GM23338 (cell line): ENCODE measurements at regions not wholly inside any gene's neighbourhood (a gene's known extent, or its start where the extent isn't known, plus 50 kb on each side); places are given as distances from the start of the nearest gene placed in this dataset.
A peak's percentile ranks its signal among the peaks of the same experiment; 100 is the strongest.

Experiments
- ATAC-seq: fragments of 200-7000 bp; cut with Tn5 transposase; 3 replicates; pipeline ENCODE4 v1.9.1; 2020
- DNase-seq: peaks from one replicate; pipeline ENCODE4 v3.0.0-alpha.2; 2015; ENCODE audit warnings: low spot score
- H2AFZ ChIP-seq: fragments of 200-600 bp; sonication (generic); 2 replicates; pipeline ENCODE4 v1.8.0; 2016; ENCODE audit warnings: antibody characterized with exemption, mild to moderate bottlenecking, moderate library complexity
- H3F3A ChIP-seq: fragments of 200-600 bp; sonication (generic); replicated peaks from 2 replicates; pipeline ENCODE4 v1.8.0; 2017; ENCODE audit warnings: antibody characterized with exemption, mixed run types, low read depth
- H3K27ac ChIP-seq: fragments of 200-600 bp; sonication (generic); 2 replicates; pipeline ENCODE4 v1.6.1; 2016; ENCODE audit warnings: low read depth
- H3K27me3 ChIP-seq: fragments of 200-600 bp; sonication (generic); 2 replicates; pipeline ENCODE4 v1.8.0; 2016; ENCODE audit warnings: mild to moderate bottlenecking, mixed run types, moderate library complexity; ENCODE audit not compliant: insufficient read depth
- H3K36me3 ChIP-seq: fragments of 200-600 bp; sonication (generic); 2 replicates; pipeline ENCODE4 v1.8.0; 2016; ENCODE audit warnings: mild to moderate bottlenecking; ENCODE audit not compliant: insufficient read depth
- H3K4me1 ChIP-seq: fragments of 200-600 bp; sonication (generic); 2 replicates; pipeline ENCODE4 v1.8.0; 2016; ENCODE audit warnings: mild to moderate bottlenecking, moderate library complexity; ENCODE audit not compliant: insufficient read depth
- H3K4me2 ChIP-seq: fragments of 200-600 bp; sonication (generic); 2 replicates; pipeline ENCODE4 v1.7.1; 2017; ENCODE audit warnings: mixed run types
- H3K4me3 ChIP-seq: fragments of 200-600 bp; sonication (generic); 2 replicates; pipeline ENCODE4 v1.6.1; 2016; ENCODE audit warnings: mixed run types
- H3K79me2 ChIP-seq: fragments of 200-600 bp; sonication (generic); replicated peaks from 2 replicates; pipeline ENCODE4 v1.8.0; 2017; ENCODE audit warnings: mild to moderate bottlenecking; ENCODE audit not compliant: insufficient read depth
- H3K9me2 ChIP-seq: fragments of 200-600 bp; sonication (generic); 2 replicates; pipeline ENCODE4 v1.8.0; 2017; ENCODE audit not compliant: insufficient read depth
- H4K20me1 ChIP-seq: fragments of 200-600 bp; sonication (generic); replicated peaks from 2 replicates; pipeline ENCODE4 v1.8.0; 2017; ENCODE audit warnings: mild to moderate bottlenecking; ENCODE audit not compliant: insufficient read depth
- H3K27ac Mint-ChIP-seq: 2 replicates; pipeline ENCODE4 v1.8.0; 2020; ENCODE audit warnings: inconsistent platforms, mild to moderate bottlenecking, moderate library complexity, mixed read lengths
- H3K27me3 Mint-ChIP-seq: 3 replicates; pipeline ENCODE4 v1.8.0; 2022; ENCODE audit warnings: low read depth, mild to moderate bottlenecking, moderate library complexity, mixed read lengths, inconsistent platforms; ENCODE audit not compliant: insufficient read depth, poor library complexity
- H3K36me3 Mint-ChIP-seq: 3 replicates; pipeline ENCODE4 v1.8.0; 2021; ENCODE audit warnings: low read depth, mild to moderate bottlenecking, inconsistent platforms, moderate library complexity, mixed read lengths
- H3K4me1 Mint-ChIP-seq: 3 replicates; pipeline ENCODE4 v1.8.0; 2020; ENCODE audit warnings: mild to moderate bottlenecking, inconsistent platforms, mixed read lengths
- H3K4me3 Mint-ChIP-seq: 3 replicates; pipeline ENCODE4 v1.8.0; 2021; ENCODE audit warnings: moderate library complexity, mild to moderate bottlenecking, inconsistent platforms, mixed read lengths
- H3K9me3 Mint-ChIP-seq: 3 replicates; pipeline ENCODE4 v1.8.0; 2020; ENCODE audit warnings: moderate library complexity, mild to moderate bottlenecking, inconsistent platforms, mixed read lengths
- CREB1 ChIP-seq: fragments of 250-450 bp; sonication (Bioruptor Pico); IDR thresholded peaks from 2 replicates; pipeline ENCODE4 v1.5.0; 2020; ENCODE audit warnings: low read depth, mild to moderate bottlenecking, moderate library complexity
- EZH2 ChIP-seq: fragments of 200-600 bp; sonication (generic); IDR thresholded peaks from one replicate; pipeline ENCODE4 v1.8.0; 2017; ENCODE audit warnings: antibody characterized with exemption, mild to moderate bottlenecking, low read depth; ENCODE audit not compliant: unreplicated experiment
- EZH2phosphoT487 ChIP-seq: fragments of 200-600 bp; sonication (generic); IDR thresholded peaks from one replicate; pipeline ENCODE4 v1.8.1; 2018; ENCODE audit warnings: antibody characterized with exemption; ENCODE audit not compliant: unreplicated experiment
- JUNB ChIP-seq: IDR thresholded peaks from one replicate; pipeline ENCODE4 v1.6.1; 2016; ENCODE audit warnings: antibody characterized with exemption; ENCODE audit not compliant: unreplicated experiment
- NANOG ChIP-seq: IDR thresholded peaks from 2 replicates; pipeline ENCODE4 v1.6.1; 2016; ENCODE audit warnings: antibody characterized with exemption, borderline replicate concordance
- POLR2AphosphoS5 ChIP-seq: IDR thresholded peaks from 2 replicates; pipeline ENCODE4 v1.6.1; 2016; ENCODE audit warnings: antibody characterized with exemption, low read depth
- STAT1 ChIP-seq: IDR thresholded peaks from one replicate; pipeline ENCODE4 v1.6.1; 2016; ENCODE audit warnings: antibody characterized with exemption; ENCODE audit not compliant: unreplicated experiment
- ZNF114 ChIP-seq: fragments of 250-450 bp; sonication (Bioruptor Pico); IDR thresholded peaks from 2 replicates; pipeline ENCODE4 v1.5.0; 2020; ENCODE audit warnings: mild to moderate bottlenecking, moderate library complexity
- ZNF331 ChIP-seq: fragments of 250-450 bp; sonication (Bioruptor Pico); IDR thresholded peaks from 2 replicates; pipeline ENCODE4 v1.5.0; 2020; ENCODE audit warnings: low read depth, mild to moderate bottlenecking, moderate library complexity
- TF ChIP-seq, protein P1 (sequence below): fragments of 250-450 bp; sonication (Bioruptor Pico); IDR thresholded peaks from 2 replicates; pipeline ENCODE4 v1.5.0; 2020; ENCODE audit warnings: mild to moderate bottlenecking, moderate library complexity
- TF ChIP-seq, protein P2 (sequence below): IDR thresholded peaks from 2 replicates; pipeline ENCODE4 v1.6.1; 2016; ENCODE audit warnings: antibody characterized with exemption

DNA sequence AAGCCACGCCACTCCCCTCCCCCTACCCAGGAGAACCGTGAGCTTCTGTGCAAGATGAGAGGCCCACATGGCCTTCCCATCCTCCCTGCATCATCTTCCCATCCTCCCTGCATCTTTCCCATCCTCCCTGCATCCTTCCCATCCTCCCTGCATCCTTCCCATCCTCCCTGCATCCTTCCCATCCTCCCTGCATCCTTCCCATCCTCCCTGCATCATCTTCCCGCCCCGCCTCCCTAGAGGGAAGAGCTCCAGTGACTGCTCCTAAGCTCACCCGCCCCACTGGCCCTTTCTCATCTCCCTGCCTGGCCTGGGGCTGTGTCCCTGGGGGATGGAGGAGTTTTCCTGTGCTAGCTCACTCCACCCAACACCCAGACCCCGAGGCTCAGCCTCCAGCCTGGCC, 93.3 kb upstream of the ASAP2 start (continued):
- TF ChIP-seq, protein P1, sequence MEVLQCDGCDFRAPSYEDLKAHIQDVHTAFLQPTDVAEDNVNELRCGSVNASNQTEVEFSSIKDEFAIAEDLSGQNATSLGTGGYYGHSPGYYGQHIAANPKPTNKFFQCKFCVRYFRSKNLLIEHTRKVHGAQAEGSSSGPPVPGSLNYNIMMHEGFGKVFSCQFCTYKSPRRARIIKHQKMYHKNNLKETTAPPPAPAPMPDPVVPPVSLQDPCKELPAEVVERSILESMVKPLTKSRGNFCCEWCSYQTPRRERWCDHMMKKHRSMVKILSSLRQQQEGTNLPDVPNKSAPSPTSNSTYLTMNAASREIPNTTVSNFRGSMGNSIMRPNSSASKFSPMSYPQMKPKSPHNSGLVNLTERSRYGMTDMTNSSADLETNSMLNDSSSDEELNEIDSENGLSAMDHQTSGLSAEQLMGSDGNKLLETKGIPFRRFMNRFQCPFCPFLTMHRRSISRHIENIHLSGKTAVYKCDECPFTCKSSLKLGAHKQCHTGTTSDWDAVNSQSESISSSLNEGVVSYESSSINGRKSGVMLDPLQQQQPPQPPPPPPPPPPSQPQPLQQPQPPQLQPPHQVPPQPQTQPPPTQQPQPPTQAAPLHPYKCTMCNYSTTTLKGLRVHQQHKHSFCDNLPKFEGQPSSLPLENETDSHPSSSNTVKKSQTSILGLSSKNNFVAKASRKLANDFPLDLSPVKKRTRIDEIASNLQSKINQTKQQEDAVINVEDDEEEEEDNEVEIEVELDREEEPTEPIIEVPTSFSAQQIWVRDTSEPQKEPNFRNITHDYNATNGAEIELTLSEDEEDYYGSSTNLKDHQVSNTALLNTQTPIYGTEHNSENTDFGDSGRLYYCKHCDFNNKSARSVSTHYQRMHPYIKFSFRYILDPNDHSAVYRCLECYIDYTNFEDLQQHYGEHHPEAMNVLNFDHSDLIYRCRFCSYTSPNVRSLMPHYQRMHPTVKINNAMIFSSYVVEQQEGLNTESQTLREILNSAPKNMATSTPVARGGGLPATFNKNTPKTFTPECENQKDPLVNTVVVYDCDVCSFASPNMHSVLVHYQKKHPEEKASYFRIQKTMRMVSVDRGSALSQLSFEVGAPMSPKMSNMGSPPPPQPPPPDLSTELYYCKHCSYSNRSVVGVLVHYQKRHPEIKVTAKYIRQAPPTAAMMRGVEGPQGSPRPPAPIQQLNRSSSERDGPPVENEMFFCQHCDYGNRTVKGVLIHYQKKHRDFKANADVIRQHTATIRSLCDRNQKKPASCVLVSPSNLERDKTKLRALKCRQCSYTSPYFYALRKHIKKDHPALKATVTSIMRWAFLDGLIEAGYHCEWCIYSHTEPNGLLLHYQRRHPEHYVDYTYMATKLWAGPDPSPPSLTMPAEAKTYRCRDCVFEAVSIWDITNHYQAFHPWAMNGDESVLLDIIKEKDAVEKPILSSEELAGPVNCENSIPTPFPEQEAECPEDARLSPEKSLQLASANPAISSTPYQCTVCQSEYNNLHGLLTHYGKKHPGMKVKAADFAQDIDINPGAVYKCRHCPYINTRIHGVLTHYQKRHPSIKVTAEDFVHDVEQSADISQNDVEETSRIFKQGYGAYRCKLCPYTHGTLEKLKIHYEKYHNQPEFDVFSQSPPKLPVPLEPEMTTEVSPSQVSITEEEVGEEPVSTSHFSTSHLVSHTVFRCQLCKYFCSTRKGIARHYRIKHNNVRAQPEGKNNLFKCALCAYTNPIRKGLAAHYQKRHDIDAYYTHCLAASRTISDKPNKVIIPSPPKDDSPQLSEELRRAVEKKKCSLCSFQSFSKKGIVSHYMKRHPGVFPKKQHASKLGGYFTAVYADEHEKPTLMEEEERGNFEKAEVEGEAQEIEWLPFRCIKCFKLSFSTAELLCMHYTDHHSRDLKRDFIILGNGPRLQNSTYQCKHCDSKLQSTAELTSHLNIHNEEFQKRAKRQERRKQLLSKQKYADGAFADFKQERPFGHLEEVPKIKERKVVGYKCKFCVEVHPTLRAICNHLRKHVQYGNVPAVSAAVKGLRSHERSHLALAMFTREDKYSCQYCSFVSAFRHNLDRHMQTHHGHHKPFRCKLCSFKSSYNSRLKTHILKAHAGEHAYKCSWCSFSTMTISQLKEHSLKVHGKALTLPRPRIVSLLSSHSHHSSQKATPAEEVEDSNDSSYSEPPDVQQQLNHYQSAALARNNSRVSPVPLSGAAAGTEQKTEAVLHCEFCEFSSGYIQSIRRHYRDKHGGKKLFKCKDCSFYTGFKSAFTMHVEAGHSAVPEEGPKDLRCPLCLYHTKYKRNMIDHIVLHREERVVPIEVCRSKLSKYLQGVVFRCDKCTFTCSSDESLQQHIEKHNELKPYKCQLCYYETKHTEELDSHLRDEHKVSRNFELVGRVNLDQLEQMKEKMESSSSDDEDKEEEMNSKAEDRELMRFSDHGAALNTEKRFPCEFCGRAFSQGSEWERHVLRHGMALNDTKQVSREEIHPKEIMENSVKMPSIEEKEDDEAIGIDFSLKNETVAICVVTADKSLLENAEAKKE (CRISPR knock-in tag), result no peak
- TF ChIP-seq EZH2phosphoT487 (no peak), EZH2 (no peak), ZNF331 (CRISPR knock-in tag) (no peak), CREB1 (no peak)
- TF ChIP-seq, protein P2, sequence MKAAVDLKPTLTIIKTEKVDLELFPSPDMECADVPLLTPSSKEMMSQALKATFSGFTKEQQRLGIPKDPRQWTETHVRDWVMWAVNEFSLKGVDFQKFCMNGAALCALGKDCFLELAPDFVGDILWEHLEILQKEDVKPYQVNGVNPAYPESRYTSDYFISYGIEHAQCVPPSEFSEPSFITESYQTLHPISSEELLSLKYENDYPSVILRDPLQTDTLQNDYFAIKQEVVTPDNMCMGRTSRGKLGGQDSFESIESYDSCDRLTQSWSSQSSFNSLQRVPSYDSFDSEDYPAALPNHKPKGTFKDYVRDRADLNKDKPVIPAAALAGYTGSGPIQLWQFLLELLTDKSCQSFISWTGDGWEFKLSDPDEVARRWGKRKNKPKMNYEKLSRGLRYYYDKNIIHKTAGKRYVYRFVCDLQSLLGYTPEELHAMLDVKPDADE, result no peak

DNA sequence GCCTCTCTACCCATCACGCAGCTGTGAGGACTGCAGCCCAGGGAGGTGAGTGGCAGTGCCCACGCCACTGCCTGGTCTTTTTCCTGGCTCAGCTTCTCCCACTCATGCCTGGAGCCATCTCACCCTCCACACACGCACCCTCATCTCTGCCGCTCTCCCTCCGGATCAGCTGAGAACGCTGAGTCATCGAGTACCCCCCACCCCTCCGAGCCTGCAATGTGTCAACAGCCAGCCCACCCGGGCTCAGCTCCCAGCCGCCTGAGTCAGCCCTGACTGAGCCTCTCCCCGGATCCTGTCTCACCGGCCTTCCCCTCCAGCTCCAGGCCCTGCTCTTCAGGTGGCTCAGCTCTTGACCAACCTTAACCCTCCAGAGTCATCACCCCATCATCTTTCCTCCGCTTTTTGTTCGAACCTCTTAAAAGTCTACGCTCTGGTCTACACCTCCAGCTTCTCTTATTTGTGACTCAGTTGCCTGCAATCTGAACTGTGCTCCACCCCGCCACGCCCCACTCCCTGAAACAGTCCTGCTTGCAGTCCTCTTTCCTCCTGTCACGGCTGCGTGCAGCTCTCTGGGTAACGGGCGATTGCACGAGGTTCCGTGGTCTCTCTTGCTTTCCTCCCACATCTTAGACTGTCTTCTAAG, 94.4 kb upstream of the ASAP2 start:
- Histone ChIP-seq H3K4me1 (no peaks in the 10 kb centered on the region), H3K4me3 (no peak overlapping the region), H4K20me1 (no peaks in the 10 kb centered on the region), H3K9me2 (no peaks in the 10 kb centered on the region), H2AFZ (peak overlapping the region; percentile 63; the same call in 1 of the 2 replicates), H3K4me2 (no peak overlapping the region), H3K27ac (no peak overlapping the region), H3K27me3 (no peaks in the 10 kb centered on the region), H3F3A (no peaks in the 10 kb centered on the region), H3K79me2 (no peaks in the 10 kb centered on the region), H3K36me3 (no peaks in the 10 kb centered on the region)
- no peak for DNase-seq
- Mint-ChIP-seq H3K4me3 (no peak overlapping the region), H3K9me3 (no peaks in the 10 kb centered on the region), H3K27ac (no peak overlapping the region; the same call in 1 of the 2 replicates), H3K4me1 (peaks cover 23% of the 10 kb centered on the region), H3K36me3 (no peaks in the 10 kb centered on the region), H3K27me3 (peaks cover 10% of the 10 kb centered on the region)
- TF ChIP-seq JUNB (no peak), STAT1 (no peak), NANOG (no peak), POLR2AphosphoS5 (no peak), ZNF114 (CRISPR knock-in tag) (no peak)
- no peak; the same call in 2 of the 3 replicates for ATAC-seq
